ENCODE measurements at regions not wholly inside any gene's neighbourhood (a gene's known extent, or its start where the extent isn't known, plus 50 kb on each side); places are given as distances from the start of the nearest gene placed in this dataset.

- DNase-seq (ENCODE audit: low read depth in 3 of 3): no peak
Observed at GRCh38 chr7:148950806-148951205, 66.7 kb upstream of the EZH2 start.

GRCh38 chr7:148944935-148945934 lies 61.1 kb upstream of the EZH2 start:
- no peak for DNase-seq (ENCODE audit: low read depth in 3 of 3)

GRCh38 chr7:148941598-148942275 lies 57.6 kb upstream of the EZH2 start:
- DNase-seq (ENCODE audit: low read depth in 3 of 3): peak; percentile 56 to 66 (median 57)

GRCh38 chr7:148940702-148941597 lies 56.9 kb upstream of the EZH2 start:
- DNase-seq (ENCODE audit: low read depth in 3 of 3): peak; percentile 21 to 44 (median 29)

- no peak for DNase-seq (ENCODE audit: low read depth in 3 of 3)
Observed at GRCh38 chr7:148939128-148939755, 55.2 kb upstream of the EZH2 start.

GRCh38 chr7:148935451-148935850 lies 51.4 kb upstream of the EZH2 start:
- DNase-seq (ENCODE audit: low read depth in 3 of 3): no peak
